BJ (cell line): ENCODE measurements at regions not wholly inside any gene's neighbourhood (a gene's known extent, or its start where the extent isn't known, plus 50 kb on each side); places are given as distances from the start of the nearest gene placed in this dataset.

Experiments
- CTCF ChIA-PET: fragments of 350-600 bp; formaldehyde crosslinking; extraction: SDS; loops from one replicate; lab custom pipeline; 2021; ENCODE audit warnings: antibody characterized with exemption, inconsistent platforms; lab: Yijun Ruan, JAX
- POLR2A ChIA-PET: fragments of 300-600 bp; sonication (Branson Sonifier 250); formaldehyde crosslinking; extraction: SDS; loops from one replicate; lab custom pipeline; 2021; ENCODE audit warnings: antibody characterized with exemption; lab: Charles Lee
- DNase-seq: peaks from one replicate; pipeline ENCODE4 v3.0.0-alpha.2; 2011; ENCODE audit warnings: low read depth
- H3K27me3 ChIP-seq: 2 replicates; pipeline ENCODE4 v1.6.0; 2011; ENCODE audit warnings: low read length; ENCODE audit not compliant: control insufficient read depth, insufficient read depth
- H3K36me3 ChIP-seq: 2 replicates; pipeline ENCODE4 v1.5.1; 2011; ENCODE audit warnings: low read length; ENCODE audit not compliant: control insufficient read depth, insufficient read depth
- H3K4me3 ChIP-seq: 2 replicates; pipeline ENCODE4 v1.5.1; 2011; ENCODE audit warnings: low read depth, mild to moderate bottlenecking, control low read depth, low read length
- TF ChIP-seq, protein P1 (sequence below): IDR thresholded peaks from 2 replicates; pipeline ENCODE4 v1.5.1; 2011; ENCODE audit warnings: low read depth, mild to moderate bottlenecking, control low read depth, inconsistent platforms, low read length, moderate library complexity; ENCODE audit not compliant: insufficient read depth

- POLR2A ChIA-PET: no interaction called here
- no peak for DNase-seq
- CTCF ChIA-PET: no interaction called here
- Histone ChIP-seq H3K36me3 (no peaks in the 10 kb centered on the region), H3K27me3 (no peaks in the 10 kb centered on the region), H3K4me3 (no peak overlapping the region)
- TF ChIP-seq, protein P1, sequence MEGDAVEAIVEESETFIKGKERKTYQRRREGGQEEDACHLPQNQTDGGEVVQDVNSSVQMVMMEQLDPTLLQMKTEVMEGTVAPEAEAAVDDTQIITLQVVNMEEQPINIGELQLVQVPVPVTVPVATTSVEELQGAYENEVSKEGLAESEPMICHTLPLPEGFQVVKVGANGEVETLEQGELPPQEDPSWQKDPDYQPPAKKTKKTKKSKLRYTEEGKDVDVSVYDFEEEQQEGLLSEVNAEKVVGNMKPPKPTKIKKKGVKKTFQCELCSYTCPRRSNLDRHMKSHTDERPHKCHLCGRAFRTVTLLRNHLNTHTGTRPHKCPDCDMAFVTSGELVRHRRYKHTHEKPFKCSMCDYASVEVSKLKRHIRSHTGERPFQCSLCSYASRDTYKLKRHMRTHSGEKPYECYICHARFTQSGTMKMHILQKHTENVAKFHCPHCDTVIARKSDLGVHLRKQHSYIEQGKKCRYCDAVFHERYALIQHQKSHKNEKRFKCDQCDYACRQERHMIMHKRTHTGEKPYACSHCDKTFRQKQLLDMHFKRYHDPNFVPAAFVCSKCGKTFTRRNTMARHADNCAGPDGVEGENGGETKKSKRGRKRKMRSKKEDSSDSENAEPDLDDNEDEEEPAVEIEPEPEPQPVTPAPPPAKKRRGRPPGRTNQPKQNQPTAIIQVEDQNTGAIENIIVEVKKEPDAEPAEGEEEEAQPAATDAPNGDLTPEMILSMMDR: no peak
Measured at GRCh38 chr4:19403786-19404370, 847.8 kb upstream of the SLIT2 start.

- Histone ChIP-seq H3K4me3 (no peak overlapping the region), H3K36me3 (no peaks in the 10 kb centered on the region), H3K27me3 (no peaks in the 10 kb centered on the region)
- POLR2A ChIA-PET: no interaction called here
- TF ChIP-seq, protein P1: no peak
- DNase-seq: no peak
- CTCF ChIA-PET: no interaction called here
Measured at GRCh38 chr4:19402581-19403065, 849.1 kb upstream of the SLIT2 start.

DNA sequence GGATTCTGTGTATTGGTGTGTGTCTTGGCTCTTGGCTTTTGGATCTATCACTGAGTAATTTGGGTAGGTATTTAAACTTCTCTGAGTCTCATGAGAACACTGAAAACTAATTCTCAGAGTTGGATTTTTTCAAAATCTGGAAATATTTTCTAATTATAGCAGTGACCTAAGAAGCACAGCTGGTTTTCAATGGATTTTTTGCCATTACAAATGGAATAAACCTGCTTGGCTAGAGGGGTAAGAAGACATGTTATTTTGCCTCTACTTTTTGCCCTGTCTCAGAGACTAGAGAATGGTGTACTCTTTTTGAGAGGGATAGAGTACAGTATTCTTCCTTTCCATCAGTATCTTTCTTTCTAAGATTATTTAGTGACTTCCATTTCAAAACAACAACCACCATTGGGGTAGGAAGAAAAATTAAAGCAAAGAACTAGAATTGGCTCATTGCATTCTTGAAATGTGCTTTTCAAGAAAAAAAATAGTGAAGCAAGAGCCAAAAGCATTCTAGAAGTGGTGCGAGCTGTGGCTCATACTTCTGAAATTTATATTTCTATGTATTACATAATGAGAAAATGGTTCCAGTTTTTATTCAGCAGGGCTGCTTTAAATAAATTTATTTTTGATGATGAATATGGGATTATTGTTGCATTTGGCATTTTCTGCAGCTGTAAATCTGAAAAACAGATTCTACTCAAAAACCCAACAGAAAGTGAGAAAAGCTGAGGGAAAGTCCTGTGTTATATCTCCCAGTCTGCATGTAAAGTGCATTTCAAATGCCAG lies 850.2 kb upstream of the SLIT2 start:
- ChIA-PET CTCF (no interaction called here), POLR2A (no interaction called here)
- H3K36me3 ChIP-seq: no peaks in the 10 kb centered on the region
- TF ChIP-seq, protein P1: no peak
- DNase-seq: no peak
- H3K4me3 ChIP-seq: no peak overlapping the region
- no peaks in the 10 kb centered on the region for H3K27me3 ChIP-seq

DNA sequence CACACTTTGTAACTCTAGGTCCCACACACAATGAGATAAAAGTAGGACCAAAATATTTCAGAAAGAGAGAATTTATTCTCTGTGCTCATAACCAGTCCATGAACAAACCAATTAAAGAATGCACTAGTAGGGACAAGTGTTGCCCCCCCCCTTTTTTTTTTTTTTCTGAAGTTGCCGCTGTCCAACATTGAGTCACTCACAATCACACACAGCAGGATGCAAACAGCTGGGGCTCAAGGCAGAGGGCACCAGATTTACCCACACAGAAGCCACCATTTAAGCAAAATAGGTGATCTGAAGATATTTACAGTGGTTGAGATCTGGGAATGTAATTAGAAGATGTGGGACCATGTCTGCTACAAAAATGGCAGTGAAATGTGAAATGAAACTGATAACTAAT lies 850.9 kb upstream of the SLIT2 start:
- Histone ChIP-seq H3K27me3 (no peaks in the 10 kb centered on the region), H3K36me3 (no peaks in the 10 kb centered on the region), H3K4me3 (no peak overlapping the region)
- no peak for DNase-seq
- TF ChIP-seq, protein P1: no peak
- ChIA-PET POLR2A (no interaction called here), CTCF (no interaction called here)

DNA sequence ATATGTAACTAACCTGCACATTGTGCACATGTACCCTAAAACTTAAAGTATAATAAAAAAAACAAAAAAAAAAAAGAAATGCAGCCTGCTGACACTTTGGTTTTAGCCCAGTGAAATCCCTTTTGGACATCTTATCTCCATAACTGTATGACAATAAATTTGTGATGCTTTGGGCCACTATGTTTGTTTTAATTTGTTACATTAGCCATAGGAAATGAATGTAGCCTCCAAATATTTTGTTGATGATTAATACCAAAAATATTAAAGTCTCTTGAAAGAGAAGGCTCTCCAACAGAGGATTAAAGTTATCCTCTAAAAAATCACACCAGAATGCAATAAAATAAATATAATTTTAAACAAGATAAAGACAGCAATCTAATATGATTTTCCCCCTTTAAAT lies 852.7 kb upstream of the SLIT2 start:
- Histone ChIP-seq H3K27me3 (no peaks in the 10 kb centered on the region), H3K36me3 (no peaks in the 10 kb centered on the region), H3K4me3 (no peak overlapping the region)
- ChIA-PET CTCF (no interaction called here), POLR2A (no interaction called here)
- DNase-seq: no peak
- TF ChIP-seq, protein P1: no peak
